ENCODE measurements at regions not wholly inside any gene's neighbourhood (a gene's known extent, or its start where the extent isn't known, plus 50 kb on each side); places are given as distances from the start of the nearest gene placed in this dataset.

GRCh38 chr17:68763562-68763961, 162.4 kb upstream of the FAM20A start:
- intact Hi-C loops (cut with DNase I), result loop anchor here in 1 of 2 donors (5.0 to 10.0 kb wide), 3 partner anchors 226 to 589 kb away; no protein-coding TSS in a partner anchor

GRCh38 chr17:68762911-68763310, 161.7 kb upstream of the FAM20A start:
- Histone ChIP-seq H3K9me3 (replicated peaks in 1 of 3) (no peaks in the 10 kb centered on the region), H3K4me3 (no peak overlapping the region), H3K36me3 (replicated peaks in 1 of 2) (no peaks in the 10 kb centered on the region), H3K27ac (no peak overlapping the region), H3K27me3 (no peaks in the 10 kb centered on the region), H3K4me1 (replicated peaks in 1 of 2) (peaks cover 0 to 8% of the 10 kb centered on the region in 2 donors)
- DNase-seq, result no peak
- WGBS, 4 donors, result 75 to 83% (median 82%) methylated on average over 2 of the region's 2 CpGs
- TF ChIP-seq POLR2A (IDR thresholded peaks at IDR 0.05) (no peak), CTCF (IDR thresholded peaks at IDR 0.05) (no peak)
- intact Hi-C loops (cut with DNase I), result loop anchor here in 1 of 2 donors (5.0 to 10.0 kb wide), 3 partner anchors 226 to 588 kb away; no protein-coding TSS in a partner anchor

More at GRCh38 chr17:68763562-68763961, 162.4 kb upstream of the FAM20A start:
- no peak overlapping the region for H3K27ac ChIP-seq
- WGBS, 4 donors, result 82 to 88% (median 83%) methylated on average over 1 of the region's 1 CpG
- TF ChIP-seq CTCF (IDR thresholded peaks at IDR 0.05) (no peak), POLR2A (IDR thresholded peaks at IDR 0.05) (no peak)
- no peak for DNase-seq
- H3K4me1 ChIP-seq (replicated peaks in 1 of 2), result peaks cover 0 to 8% of the 10 kb centered on the region in 2 donors
- H3K27me3 ChIP-seq, result no peaks in the 10 kb centered on the region
- no peaks in the 10 kb centered on the region for H3K9me3 ChIP-seq (replicated peaks in 1 of 3)
- no peak overlapping the region for H3K4me3 ChIP-seq
- no peaks in the 10 kb centered on the region for H3K36me3 ChIP-seq (replicated peaks in 1 of 2)

GRCh38 chr17:68760141-68760475, 158.9 kb upstream of the FAM20A start:
- Histone ChIP-seq H3K9me3 (replicated peaks in 1 of 3) (no peaks in the 10 kb centered on the region), H3K4me1 (replicated peaks in 1 of 2) (peaks cover 0 to 8% of the 10 kb centered on the region in 2 donors), H3K36me3 (replicated peaks in 1 of 2) (no peaks in the 10 kb centered on the region), H3K27me3 (no peaks in the 10 kb centered on the region), H3K27ac (no peak overlapping the region), H3K4me3 (no peak overlapping the region)
- intact Hi-C loops (cut with DNase I), result loop anchor here in 1 of 2 donors (5.0 to 10.0 kb wide), 3 partner anchors 223 to 585 kb away; no protein-coding TSS in a partner anchor
- TF ChIP-seq POLR2A (IDR thresholded peaks at IDR 0.05) (no peak), CTCF (IDR thresholded peaks at IDR 0.05) (no peak)
- DNase-seq, result no peak
- 43 to 48% (median 44%) methylated on average over 4 of the region's 4 CpGs for WGBS, 4 donors

GRCh38 chr17:68759343-68760140, 158.4 kb upstream of the FAM20A start:
- peak overlapping the region in 2 of 4 donors; percentile 20 to 57 for H3K4me3 ChIP-seq
- DNase-seq, result peak; percentile 86 to 98 (median 95)
- no peaks in the 10 kb centered on the region for H3K9me3 ChIP-seq (replicated peaks in 1 of 3)
- intact Hi-C loops (cut with DNase I), result loop anchor here (5.0 to 10.0 kb wide), 4 partner anchors 222 to 585 kb away; no protein-coding TSS in a partner anchor
- H3K4me1 ChIP-seq (replicated peaks in 1 of 2), result peaks cover 0 to 8% of the 10 kb centered on the region in 2 donors
- peak in 1 of 2 donors; percentile 44 for TF ChIP-seq POLR2A (IDR thresholded peaks at IDR 0.05)
- TF ChIP-seq CTCF (IDR thresholded peaks at IDR 0.05), result peak; percentile 75 to 97 (median 94)
- H3K36me3 ChIP-seq (replicated peaks in 1 of 2), result no peaks in the 10 kb centered on the region
- H3K27ac ChIP-seq, result peak overlapping the region; percentile 28 to 94 (median 89)
- no peaks in the 10 kb centered on the region for H3K27me3 ChIP-seq
- 0 to 5% (median 4%) methylated on average over 12 of the region's 12 CpGs for WGBS, 4 donors

Measured in adrenal gland (tissue), 9 donors.